ENCODE measurements at regions not wholly inside any gene's neighbourhood (a gene's known extent, or its start where the extent isn't known, plus 50 kb on each side); places are given as distances from the start of the nearest gene placed in this dataset.

- Histone ChIP-seq H3K27ac (ENCODE audit: low read depth, low read length, severe bottlenecking) (no peak overlapping the region), H3K9me3 (ENCODE audit: control insufficient read depth, low read length) (no peaks in the 10 kb centered on the region), H3K36me3 (ENCODE audit: control insufficient read depth, insufficient read depth, low read length) (no peaks in the 10 kb centered on the region), H3K4me3 (ENCODE audit: extremely low read depth, insufficient read depth, low read length, poor library complexity, severe bottlenecking) (no peak overlapping the region), H3K4me1 (ENCODE audit: control insufficient read depth, insufficient read depth, low read length, poor library complexity, severe bottlenecking) (no peaks in the 10 kb centered on the region)
- WGBS, 2 experiments (ENCODE audit: insufficient coverage in 2 of 2) = 75 to 100% methylated on average over 1 to 2 of the region's 2 CpGs
Measured at GRCh38 chr4:176875446-176875930, 82.8 kb upstream of the VEGFC start.

DNA sequence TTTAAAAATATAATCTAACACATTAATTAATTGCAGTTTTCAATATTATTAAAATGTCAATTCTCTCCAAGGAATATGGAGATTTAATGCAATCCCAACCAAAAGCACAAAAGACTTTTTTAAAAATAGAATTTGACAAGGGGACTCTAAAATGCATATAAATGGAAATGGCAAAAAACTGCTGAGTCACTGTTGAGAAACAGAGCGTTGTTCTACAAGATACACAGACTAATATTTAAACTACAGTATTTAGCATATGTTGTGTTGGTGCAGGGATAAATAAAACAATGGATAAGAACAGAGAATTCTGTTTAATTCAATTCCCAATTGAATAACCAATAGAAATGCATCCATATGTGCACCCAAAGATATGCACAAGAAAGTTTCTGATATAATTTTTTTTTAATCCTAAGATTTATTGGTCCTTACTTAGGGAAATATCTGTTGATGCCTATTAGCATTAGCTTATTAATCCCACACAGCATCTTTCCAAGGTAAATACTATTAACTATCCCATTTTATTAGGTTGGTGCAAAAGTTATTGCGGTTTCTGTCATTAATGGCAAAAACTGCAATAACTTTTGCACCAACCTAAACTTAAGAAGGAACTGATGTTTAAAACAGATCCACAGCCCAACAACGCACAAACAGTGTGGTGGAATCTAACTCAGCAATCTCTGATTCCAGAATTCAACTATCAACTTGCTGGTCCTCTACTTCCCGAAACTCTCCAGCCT lies 86.8 kb upstream of the VEGFC start:
- Histone ChIP-seq H3K4me1 (ENCODE audit: control insufficient read depth, insufficient read depth, low read length, poor library complexity, severe bottlenecking) (no peaks in the 10 kb centered on the region), H3K9me3 (ENCODE audit: control insufficient read depth, low read length) (no peaks in the 10 kb centered on the region), H3K27ac (ENCODE audit: low read depth, low read length, severe bottlenecking) (no peak overlapping the region), H3K4me3 (ENCODE audit: extremely low read depth, insufficient read depth, low read length, poor library complexity, severe bottlenecking) (no peak overlapping the region), H3K36me3 (ENCODE audit: control insufficient read depth, insufficient read depth, low read length) (no peaks in the 10 kb centered on the region)
- WGBS, 2 experiments (ENCODE audit: insufficient coverage in 2 of 2) = 80 to 92% methylated on average over 1 to 2 of the region's 4 CpGs

DNA sequence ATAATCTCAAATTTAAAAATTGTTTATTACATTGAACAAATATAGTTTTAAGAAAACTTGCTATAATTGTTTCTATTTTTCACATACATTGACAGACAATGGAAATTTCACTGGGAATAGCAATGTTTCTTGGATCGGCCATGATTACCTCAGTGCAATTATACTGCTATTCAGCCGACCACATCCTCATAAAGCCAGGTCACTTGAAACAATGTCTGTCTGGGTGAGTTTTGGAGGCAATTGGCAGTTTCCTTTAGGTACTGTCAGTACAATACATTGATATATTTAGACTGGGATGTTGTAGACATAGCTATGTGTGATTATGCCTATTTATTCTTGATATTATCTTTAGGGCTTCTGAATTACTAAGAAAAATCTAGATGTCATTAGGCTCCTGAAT lies 89.5 kb upstream of the VEGFC start:
- Histone ChIP-seq H3K4me3 (ENCODE audit: extremely low read depth, insufficient read depth, low read length, poor library complexity, severe bottlenecking) (no peak overlapping the region), H3K27ac (ENCODE audit: low read depth, low read length, severe bottlenecking) (no peak overlapping the region), H3K36me3 (ENCODE audit: control insufficient read depth, insufficient read depth, low read length) (no peaks in the 10 kb centered on the region), H3K9me3 (ENCODE audit: control insufficient read depth, low read length) (no peaks in the 10 kb centered on the region), H3K4me1 (ENCODE audit: control insufficient read depth, insufficient read depth, low read length, poor library complexity, severe bottlenecking) (no peaks in the 10 kb centered on the region)
- WGBS, 2 experiments (ENCODE audit: insufficient coverage in 2 of 2) = no CpG with 5 or more reads among the region's 2 CpGs

GRCh38 chr4:176883108-176883550 lies 90.4 kb upstream of the VEGFC start:
- H3K36me3 ChIP-seq (ENCODE audit: control insufficient read depth, insufficient read depth, low read length) = no peaks in the 10 kb centered on the region
- no peaks in the 10 kb centered on the region for H3K4me1 ChIP-seq (ENCODE audit: control insufficient read depth, insufficient read depth, low read length, poor library complexity, severe bottlenecking)
- H3K27ac ChIP-seq (ENCODE audit: low read depth, low read length, severe bottlenecking) = no peak overlapping the region
- 92 to 95% methylated on average over 3 to 5 of the region's 7 CpGs for WGBS, 2 experiments (ENCODE audit: insufficient coverage in 2 of 2)
- H3K9me3 ChIP-seq (ENCODE audit: control insufficient read depth, low read length) = no peaks in the 10 kb centered on the region
- no peak overlapping the region for H3K4me3 ChIP-seq (ENCODE audit: extremely low read depth, insufficient read depth, low read length, poor library complexity, severe bottlenecking)

DNA sequence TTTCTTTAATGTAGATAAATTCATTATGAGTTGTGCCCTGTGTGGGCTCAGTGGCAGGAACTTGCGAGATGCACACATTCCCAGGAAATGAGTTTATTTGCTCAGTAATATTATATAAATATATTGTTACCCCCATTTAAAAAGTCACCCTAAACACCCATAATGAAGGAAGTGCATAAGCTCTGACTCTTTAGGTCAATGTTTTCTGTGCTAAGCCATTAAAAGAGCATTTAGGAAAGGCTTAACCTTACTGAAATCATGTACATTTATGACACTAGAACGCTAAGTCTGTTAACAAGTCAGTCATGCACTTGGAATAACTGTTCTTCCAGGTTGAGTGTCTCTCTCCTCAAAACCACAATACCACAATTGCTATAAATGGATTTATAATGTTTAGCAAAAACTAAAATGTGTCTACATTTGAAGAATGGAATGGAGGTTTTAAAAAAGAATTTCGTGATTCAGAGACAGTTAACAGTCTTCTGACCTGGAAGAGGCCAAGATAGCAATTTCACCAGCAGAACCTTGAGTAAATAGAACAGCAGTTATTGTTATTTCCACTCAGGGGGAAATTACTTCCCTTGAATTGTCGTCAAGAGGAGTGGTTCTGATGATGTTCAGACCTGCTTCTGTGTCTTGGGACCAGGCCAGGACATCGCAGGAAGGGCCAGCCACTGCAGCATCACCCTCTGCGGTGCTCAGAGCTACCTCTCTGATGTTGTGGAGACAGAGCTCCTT lies 91.1 kb upstream of the VEGFC start:
- 80 to 100% methylated on average over 2 to 3 of the region's 6 CpGs for WGBS, 2 experiments (ENCODE audit: insufficient coverage in 2 of 2)
- Histone ChIP-seq H3K36me3 (ENCODE audit: control insufficient read depth, insufficient read depth, low read length) (no peaks in the 10 kb centered on the region), H3K9me3 (ENCODE audit: control insufficient read depth, low read length) (no peaks in the 10 kb centered on the region), H3K27ac (ENCODE audit: low read depth, low read length, severe bottlenecking) (no peak overlapping the region), H3K4me3 (ENCODE audit: extremely low read depth, insufficient read depth, low read length, poor library complexity, severe bottlenecking) (no peak overlapping the region), H3K4me1 (ENCODE audit: control insufficient read depth, insufficient read depth, low read length, poor library complexity, severe bottlenecking) (no peaks in the 10 kb centered on the region)

GRCh38 chr4:176885224-176885623 lies 92.5 kb upstream of the VEGFC start:
- WGBS, 2 experiments (ENCODE audit: insufficient coverage in 2 of 2) = 83 to 100% methylated on average over 1 of the region's 2 CpGs
- Histone ChIP-seq H3K9me3 (ENCODE audit: control insufficient read depth, low read length) (no peaks in the 10 kb centered on the region), H3K36me3 (ENCODE audit: control insufficient read depth, insufficient read depth, low read length) (no peaks in the 10 kb centered on the region), H3K4me3 (ENCODE audit: extremely low read depth, insufficient read depth, low read length, poor library complexity, severe bottlenecking) (no peak overlapping the region), H3K4me1 (ENCODE audit: control insufficient read depth, insufficient read depth, low read length, poor library complexity, severe bottlenecking) (no peaks in the 10 kb centered on the region), H3K27ac (ENCODE audit: low read depth, low read length, severe bottlenecking) (no peak overlapping the region)

- Histone ChIP-seq H3K4me3 (ENCODE audit: extremely low read depth, insufficient read depth, low read length, poor library complexity, severe bottlenecking) (no peak overlapping the region), H3K4me1 (ENCODE audit: control insufficient read depth, insufficient read depth, low read length, poor library complexity, severe bottlenecking) (no peaks in the 10 kb centered on the region), H3K27ac (ENCODE audit: low read depth, low read length, severe bottlenecking) (no peak overlapping the region), H3K9me3 (ENCODE audit: control insufficient read depth, low read length) (no peaks in the 10 kb centered on the region), H3K36me3 (ENCODE audit: control insufficient read depth, insufficient read depth, low read length) (no peaks in the 10 kb centered on the region)
- WGBS, 2 experiments (ENCODE audit: insufficient coverage in 2 of 2) = 75% methylated on average over 2 of the region's 3 CpGs; no CpG with 5 or more reads in 1 of the 2 experiments
Measured at GRCh38 chr4:176886135-176886534, 93.4 kb upstream of the VEGFC start.

DNA sequence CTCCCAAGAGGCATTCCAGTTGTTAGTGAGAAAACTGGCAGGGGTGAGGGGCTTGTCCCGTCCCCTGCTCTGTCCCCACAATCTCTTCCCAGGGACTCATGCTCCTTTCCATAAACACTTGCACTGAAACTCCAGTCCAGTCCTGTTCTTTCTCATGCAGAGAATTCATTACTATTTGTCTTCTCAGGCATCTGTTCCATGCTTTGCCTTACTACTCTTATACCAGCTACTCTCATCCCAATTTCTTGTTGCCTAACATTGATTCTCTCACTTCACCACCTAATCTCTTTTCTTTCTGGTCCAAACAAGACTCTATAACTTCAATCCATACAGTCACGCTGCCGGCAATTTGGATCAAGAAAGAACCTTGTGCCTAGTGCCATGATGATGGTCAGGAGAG lies 97.1 kb upstream of the VEGFC start:
- WGBS, 2 experiments (ENCODE audit: insufficient coverage in 2 of 2) = 75 to 80% methylated on average over 1 of the region's 3 CpGs
- no peaks in the 10 kb centered on the region for H3K4me1 ChIP-seq (ENCODE audit: control insufficient read depth, insufficient read depth, low read length, poor library complexity, severe bottlenecking)
- H3K27ac ChIP-seq (ENCODE audit: low read depth, low read length, severe bottlenecking) = no peak overlapping the region
- H3K4me3 ChIP-seq (ENCODE audit: extremely low read depth, insufficient read depth, low read length, poor library complexity, severe bottlenecking) = no peak overlapping the region
- no peaks in the 10 kb centered on the region for H3K36me3 ChIP-seq (ENCODE audit: control insufficient read depth, insufficient read depth, low read length)
- no peaks in the 10 kb centered on the region for H3K9me3 ChIP-seq (ENCODE audit: control insufficient read depth, low read length)

GRCh38 chr4:176894498-176894897 lies 101.8 kb upstream of the VEGFC start:
- Histone ChIP-seq H3K4me1 (ENCODE audit: control insufficient read depth, insufficient read depth, low read length, poor library complexity, severe bottlenecking) (no peaks in the 10 kb centered on the region), H3K4me3 (ENCODE audit: extremely low read depth, insufficient read depth, low read length, poor library complexity, severe bottlenecking) (no peak overlapping the region), H3K27ac (ENCODE audit: low read depth, low read length, severe bottlenecking) (no peak overlapping the region), H3K36me3 (ENCODE audit: control insufficient read depth, insufficient read depth, low read length) (no peaks in the 10 kb centered on the region), H3K9me3 (ENCODE audit: control insufficient read depth, low read length) (no peaks in the 10 kb centered on the region)
- 100% methylated on average over 2 of the region's 3 CpGs; no CpG with 5 or more reads in 1 of the 2 experiments for WGBS, 2 experiments (ENCODE audit: insufficient coverage in 2 of 2)

GRCh38 chr4:176896211-176896610 lies 103.5 kb upstream of the VEGFC start:
- Histone ChIP-seq H3K36me3 (ENCODE audit: control insufficient read depth, insufficient read depth, low read length) (no peaks in the 10 kb centered on the region), H3K4me3 (ENCODE audit: extremely low read depth, insufficient read depth, low read length, poor library complexity, severe bottlenecking) (no peak overlapping the region), H3K4me1 (ENCODE audit: control insufficient read depth, insufficient read depth, low read length, poor library complexity, severe bottlenecking) (no peaks in the 10 kb centered on the region), H3K9me3 (ENCODE audit: control insufficient read depth, low read length) (no peaks in the 10 kb centered on the region), H3K27ac (ENCODE audit: low read depth, low read length, severe bottlenecking) (no peak overlapping the region)
- 93 to 95% methylated on average over 3 of the region's 5 CpGs for WGBS, 2 experiments (ENCODE audit: insufficient coverage in 2 of 2)

DNA sequence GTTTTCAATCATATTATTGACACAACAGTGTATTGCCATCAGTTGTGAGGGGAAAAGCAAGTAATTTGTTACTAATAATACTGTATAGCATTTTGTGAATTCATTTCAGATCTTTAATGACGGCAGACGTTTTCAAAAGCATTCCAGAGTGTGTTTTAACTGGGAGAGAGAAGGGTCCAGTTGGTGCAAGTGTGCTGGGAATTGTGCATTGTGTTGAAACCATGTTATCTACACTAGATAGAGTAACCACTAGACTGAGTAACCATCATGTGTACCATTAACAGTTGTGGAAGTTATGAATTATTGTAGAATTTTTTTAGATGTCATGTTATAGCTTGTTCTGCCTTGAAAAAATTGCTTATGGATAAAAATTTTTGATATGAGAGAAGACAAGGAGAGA lies 104.5 kb upstream of the VEGFC start:
- H3K27ac ChIP-seq (ENCODE audit: low read depth, low read length, severe bottlenecking) = no peak overlapping the region
- no peaks in the 10 kb centered on the region for H3K4me1 ChIP-seq (ENCODE audit: control insufficient read depth, insufficient read depth, low read length, poor library complexity, severe bottlenecking)
- no CpG with 5 or more reads among the region's 2 CpGs for WGBS, 2 experiments (ENCODE audit: insufficient coverage in 2 of 2)
- no peaks in the 10 kb centered on the region for H3K9me3 ChIP-seq (ENCODE audit: control insufficient read depth, low read length)
- no peaks in the 10 kb centered on the region for H3K36me3 ChIP-seq (ENCODE audit: control insufficient read depth, insufficient read depth, low read length)
- H3K4me3 ChIP-seq (ENCODE audit: extremely low read depth, insufficient read depth, low read length, poor library complexity, severe bottlenecking) = no peak overlapping the region

Measured in mesodermal cell (in vitro differentiated cells).